ENCODE measurements at regions not wholly inside any gene's neighbourhood (a gene's known extent, or its start where the extent isn't known, plus 50 kb on each side); places are given as distances from the start of the nearest gene placed in this dataset.

- ATAC-seq (no peak), DNase-seq (no peak)
- Histone ChIP-seq H3K27me3 (peaks cover 0 to 3% (median 0%) of the 10 kb centered on the region in 9 donors), H3K4me1 (peaks cover 0 to 42% (median 11%) of the 10 kb centered on the region in 12 donors), H3K4me3 (no peak overlapping the region), H3K27ac (no peak overlapping the region), H3K9me3 (no peaks in the 10 kb centered on the region), H3K36me3 (no peaks in the 10 kb centered on the region)
- TF ChIP-seq POLR2A (IDR thresholded peaks at IDR 0.05): no peak
- no peak for TF ChIP-seq CTCF (IDR thresholded peaks at IDR 0.05)
- intact Hi-C loops (cut with DNase I): no loop called here
- 79 to 92% (median 84%) methylated on average over 5 to 11 of the region's 11 CpGs for WGBS, 4 donors
Measured at GRCh38 chr11:119886667-119887230, 157.7 kb upstream of the NECTIN1 start.

- H3K36me3 ChIP-seq: no peaks in the 10 kb centered on the region
- ATAC-seq: no peak
- no peak overlapping the region for H3K27ac ChIP-seq
- H3K4me1 ChIP-seq: peaks cover 0 to 37% (median 10%) of the 10 kb centered on the region in 12 donors
- no peaks in the 10 kb centered on the region for H3K9me3 ChIP-seq
- intact Hi-C loops (cut with DNase I): no loop called here
- H3K4me3 ChIP-seq: no peak overlapping the region
- TF ChIP-seq CTCF (IDR thresholded peaks at IDR 0.05) (no peak), POLR2A (IDR thresholded peaks at IDR 0.05) (no peak)
- peaks cover 0 to 4% (median 0%) of the 10 kb centered on the region in 9 donors for H3K27me3 ChIP-seq
- WGBS, 4 donors: 73 to 83% (median 79%) methylated on average over 5 of the region's 5 CpGs
- DNase-seq: no peak
Measured at GRCh38 chr11:119885861-119886567, 157.0 kb upstream of the NECTIN1 start.

- H3K36me3 ChIP-seq: no peaks in the 10 kb centered on the region
- peaks cover 0 to 29% (median 5%) of the 10 kb centered on the region in 12 donors for H3K4me1 ChIP-seq
- peaks cover 0 to 14% (median 0%) of the 10 kb centered on the region in 9 donors for H3K27me3 ChIP-seq
- H3K4me3 ChIP-seq: no peak overlapping the region
- DNase-seq (no peak), ATAC-seq (no peak)
- no peaks in the 10 kb centered on the region for H3K9me3 ChIP-seq
- intact Hi-C loops (cut with DNase I): no loop called here
- H3K27ac ChIP-seq: no peak overlapping the region
- 49 to 58% (median 55%) methylated on average over 5 of the region's 5 CpGs for WGBS, 4 donors
- TF ChIP-seq POLR2A (IDR thresholded peaks at IDR 0.05) (no peak), CTCF (IDR thresholded peaks at IDR 0.05) (no peak)
Measured at GRCh38 chr11:119885067-119885466, 156.1 kb upstream of the NECTIN1 start.

GRCh38 chr11:119882316-119882715 lies 153.3 kb upstream of the NECTIN1 start:
- WGBS, 4 donors: 85 to 93% (median 87%) methylated on average over 3 to 4 of the region's 4 CpGs
- Histone ChIP-seq H3K4me3 (no peak overlapping the region), H3K36me3 (no peaks in the 10 kb centered on the region), H3K9me3 (no peaks in the 10 kb centered on the region), H3K27me3 (peaks cover 0 to 15% (median 0%) of the 10 kb centered on the region in 9 donors), H3K27ac (no peak overlapping the region), H3K4me1 (peaks cover 0 to 7% (median 0%) of the 10 kb centered on the region in 12 donors)
- intact Hi-C loops (cut with DNase I): no loop called here
- ATAC-seq: no peak
- no peak for TF ChIP-seq POLR2A (IDR thresholded peaks at IDR 0.05)
- no peak for TF ChIP-seq CTCF (IDR thresholded peaks at IDR 0.05)
- no peak for DNase-seq
